IPS DF 6.9 (cell line): ENCODE measurements at regions not wholly inside any gene's neighbourhood (a gene's known extent, or its start where the extent isn't known, plus 50 kb on each side); places are given as distances from the start of the nearest gene placed in this dataset.
"Not testable (repeated sequence)": the region's sequence is repeated elsewhere in the genome, so short reads cannot be mapped to it uniquely, and the experiment has no call there.

Experiments used
- DNase-seq: peaks from one replicate; pipeline ENCODE4 v3.0.0-alpha.2; 2013; ENCODE audit warnings: low read depth, low spot score
- H3K27ac ChIP-seq: one replicate; pipeline ENCODE4 v1.5.1; 2013; ENCODE audit warnings: low read length, control low read depth
- H3K27me3 ChIP-seq: 2 replicates; pipeline ENCODE4 v1.6.1; 2013; ENCODE audit warnings: mild to moderate bottlenecking, low read length; ENCODE audit not compliant: control insufficient read depth, insufficient read depth
- H3K36me3 ChIP-seq: 2 replicates; pipeline ENCODE4 v1.6.1; 2013; ENCODE audit warnings: low read length; ENCODE audit not compliant: control insufficient read depth, insufficient read depth
- H3K4me1 ChIP-seq: 2 replicates; pipeline ENCODE4 v1.6.1; 2013; ENCODE audit warnings: low read length; ENCODE audit not compliant: control insufficient read depth, insufficient read depth
- H3K4me3 ChIP-seq: 2 replicates; pipeline ENCODE4 v1.5.1; 2013; ENCODE audit warnings: mild to moderate bottlenecking, low read length
- H3K9me3 ChIP-seq: 2 replicates; pipeline ENCODE4 v1.6.1; 2013; ENCODE audit warnings: low read length, inconsistent platforms; ENCODE audit not compliant: control insufficient read depth, insufficient read depth
- WGBS: extraction: QIAGEN DNeasy Blood & Tissue Kit; methylation state at CpG from one replicate; pipeline ENCODE4 v1.1.7; 2013; ENCODE audit warnings: mixed read lengths, missing lambda C conversion rate; ENCODE audit not compliant: insufficient read length, insufficient coverage; 5-methylcytosine and 5-hydroxymethylcytosine counted together

DNA sequence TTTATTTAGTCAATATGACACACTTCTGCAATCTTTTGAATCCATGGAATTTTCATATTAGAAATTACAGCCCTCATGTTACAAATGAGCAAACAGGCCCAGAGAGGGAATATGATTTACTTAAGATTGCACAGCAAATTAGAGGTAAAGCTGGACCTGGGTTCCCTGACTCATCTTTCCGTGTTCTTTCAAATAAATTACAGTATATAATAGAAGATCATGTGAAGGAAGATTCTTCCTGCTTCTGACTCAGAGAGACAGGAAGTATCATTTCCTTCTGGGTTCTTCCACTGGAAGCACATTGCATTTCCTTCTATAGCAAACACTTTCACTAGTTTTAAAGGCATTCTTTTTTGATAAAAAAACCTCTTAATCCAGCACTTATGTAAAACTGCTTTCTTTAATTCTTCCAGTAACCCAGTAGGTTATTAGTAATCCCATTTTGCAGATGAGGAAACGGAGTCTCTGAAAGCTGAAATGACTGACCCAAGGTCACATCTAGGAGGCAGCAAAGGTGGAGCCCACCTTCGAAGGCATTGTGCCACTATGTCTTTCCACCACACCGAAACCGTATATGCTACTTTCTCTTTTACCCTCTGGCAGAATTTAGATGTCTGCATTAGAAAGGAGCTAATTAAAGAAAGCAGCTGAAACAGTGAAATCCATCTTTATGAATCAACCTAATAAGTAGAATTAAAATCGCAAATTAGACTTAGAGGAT is 566.7 kb upstream of the KLF4 start:
- no CpG with 5 or more reads among the region's 6 CpGs for WGBS

DNA sequence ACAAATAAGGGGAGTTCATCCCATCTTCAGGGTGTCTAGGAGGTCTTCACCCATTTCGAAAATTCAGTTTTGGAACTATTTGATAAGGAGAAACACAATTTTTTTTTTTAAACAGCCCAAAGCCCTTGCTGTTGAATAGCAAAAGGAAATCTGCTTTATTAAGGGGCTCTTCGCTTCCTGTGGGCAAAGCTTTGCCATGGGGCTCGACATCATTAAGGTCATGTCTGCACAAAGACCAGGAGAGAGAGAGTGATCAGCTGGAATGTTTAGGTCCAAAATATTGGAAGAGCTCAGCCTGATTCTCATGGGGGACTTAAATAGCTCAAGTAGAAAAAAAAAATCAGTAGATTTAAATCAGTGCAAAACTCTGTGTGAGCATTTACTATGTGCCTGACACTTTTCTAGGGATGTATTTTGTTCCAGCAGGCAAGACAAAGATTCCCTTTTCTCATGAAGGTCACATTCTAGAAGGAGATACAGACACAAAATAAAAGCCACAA is 564.6 kb upstream of the KLF4 start:
- no peak for DNase-seq

More for the DNA sequence above, 566.7 kb upstream of the KLF4 start:
- H3K9me3 ChIP-seq = no peaks in the 10 kb centered on the region
- H3K4me3 ChIP-seq = no peak overlapping the region
- no peaks in the 10 kb centered on the region for H3K27me3 ChIP-seq
- H3K4me1 ChIP-seq = peaks cover 5% of the 10 kb centered on the region; the same call in 1 of the 2 replicates
- no peak for DNase-seq
- H3K36me3 ChIP-seq = no peaks in the 10 kb centered on the region
- H3K27ac ChIP-seq = no peak overlapping the region

DNA sequence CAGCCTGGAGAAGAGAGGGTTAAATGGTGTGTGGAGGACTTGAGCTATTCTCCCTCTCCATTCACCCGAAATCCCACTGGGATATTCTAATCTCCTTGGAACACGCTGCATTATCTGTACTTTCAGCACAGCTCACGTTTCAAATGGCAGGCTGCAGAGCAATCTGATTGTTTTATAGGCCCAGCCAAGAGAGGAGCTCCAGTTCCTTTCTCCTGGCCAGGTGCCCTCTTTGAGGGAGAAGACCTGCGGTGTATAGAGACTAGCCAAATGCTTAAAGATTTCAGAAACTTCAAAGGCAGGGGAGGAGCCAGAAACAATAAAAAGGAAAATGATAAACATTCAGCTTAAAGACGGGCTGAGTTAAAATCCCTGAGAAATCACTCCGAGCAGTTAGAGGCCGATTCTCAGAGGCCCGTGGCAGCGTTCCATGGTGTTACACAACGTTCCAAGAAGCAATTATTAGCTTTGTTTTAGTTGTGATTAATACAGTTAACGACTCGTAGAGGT is 564.0 kb upstream of the KLF4 start:
- Histone ChIP-seq H3K27ac (no peak overlapping the region), H3K36me3 (no peaks in the 10 kb centered on the region), H3K9me3 (no peaks in the 10 kb centered on the region), H3K4me1 (peaks cover 5% of the 10 kb centered on the region; the same call in 1 of the 2 replicates), H3K27me3 (no peaks in the 10 kb centered on the region), H3K4me3 (no peak overlapping the region)
- no peak for DNase-seq
- WGBS = no CpG with 5 or more reads among the region's 12 CpGs

More for the DNA sequence above, 564.6 kb upstream of the KLF4 start:
- H3K27ac ChIP-seq = no peak overlapping the region
- no peak overlapping the region for H3K4me3 ChIP-seq
- H3K9me3 ChIP-seq = no peaks in the 10 kb centered on the region
- H3K27me3 ChIP-seq = no peaks in the 10 kb centered on the region
- peaks cover 5% of the 10 kb centered on the region; the same call in 1 of the 2 replicates for H3K4me1 ChIP-seq
- no peaks in the 10 kb centered on the region for H3K36me3 ChIP-seq
- no CpG with 5 or more reads among the region's 3 CpGs for WGBS

GRCh38 chr9:108052431-108053080 is 563.0 kb upstream of the KLF4 start:
- H3K9me3 ChIP-seq = no peaks in the 10 kb centered on the region
- no peak overlapping the region for H3K27ac ChIP-seq
- WGBS = no CpG with 5 or more reads among the region's 7 CpGs
- no peaks in the 10 kb centered on the region for H3K36me3 ChIP-seq
- DNase-seq = peak; percentile 13
- no peaks in the 10 kb centered on the region for H3K27me3 ChIP-seq
- H3K4me1 ChIP-seq = peaks cover 5% of the 10 kb centered on the region; the same call in 1 of the 2 replicates
- H3K4me3 ChIP-seq = no peak overlapping the region

DNA sequence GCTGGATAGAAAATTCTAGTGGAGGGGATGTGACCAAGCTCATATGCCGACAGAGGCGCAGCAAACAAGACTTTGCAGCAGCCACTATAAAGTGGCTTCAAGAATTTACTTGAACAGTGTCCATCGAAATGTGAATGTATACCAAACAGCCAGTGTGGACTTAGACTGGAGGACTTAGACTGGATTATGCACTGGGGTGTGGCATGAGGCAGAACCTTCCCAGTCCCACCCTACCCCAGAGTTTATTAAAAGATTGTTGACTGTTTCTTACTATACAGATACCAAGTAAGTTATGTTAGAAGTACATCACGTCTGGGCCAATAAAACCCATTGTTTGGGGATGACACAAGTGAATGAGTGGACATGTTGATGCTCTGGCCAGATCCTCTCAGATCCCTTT is 561.3 kb upstream of the KLF4 start:
- Histone ChIP-seq H3K4me1 (peaks cover 5% of the 10 kb centered on the region; the same call in 1 of the 2 replicates), H3K4me3 (no peak overlapping the region), H3K27me3 (no peaks in the 10 kb centered on the region), H3K36me3 (no peaks in the 10 kb centered on the region), H3K27ac (no peak overlapping the region), H3K9me3 (no peaks in the 10 kb centered on the region)
- WGBS = no CpG with 5 or more reads among the region's 4 CpGs
- DNase-seq = no peak

DNA sequence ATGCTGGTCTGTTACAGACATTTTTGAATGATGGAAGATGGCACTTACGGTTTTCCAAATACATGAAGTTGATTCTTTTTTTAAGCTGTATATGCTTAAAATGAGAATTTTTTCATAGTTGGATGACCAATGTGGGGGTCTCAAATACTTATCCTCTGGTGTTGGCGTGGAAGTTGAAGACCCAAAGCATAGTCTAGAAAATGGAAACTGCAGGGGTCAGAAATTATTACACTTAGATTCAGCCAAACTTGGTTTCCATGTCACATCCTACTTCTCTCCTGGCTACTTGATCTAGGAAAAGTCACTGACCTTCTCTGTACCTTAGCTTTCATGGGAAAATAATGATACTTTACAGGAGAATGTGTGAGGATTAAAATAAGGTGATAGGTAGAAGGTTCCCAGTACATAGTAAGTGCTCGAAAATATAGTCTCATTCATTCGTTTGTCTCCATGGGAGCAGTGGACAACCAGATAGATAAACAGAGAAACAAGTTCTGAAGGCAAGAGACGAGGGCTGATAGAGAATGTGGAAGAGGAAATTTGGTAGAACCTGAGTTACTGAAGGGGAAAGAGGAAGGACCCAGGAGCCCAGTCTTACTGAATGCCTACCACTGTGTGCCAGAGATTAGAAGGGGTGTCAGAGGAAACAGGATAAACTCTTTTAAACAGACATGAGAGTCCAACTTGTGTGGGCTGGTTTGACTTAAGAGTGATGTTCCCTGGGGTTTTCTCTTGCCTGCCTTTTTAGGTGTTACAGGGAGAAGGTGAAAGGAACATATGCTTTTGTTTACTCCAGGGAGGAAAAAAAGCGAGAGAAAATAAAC is 560.3 kb upstream of the KLF4 start:
- Histone ChIP-seq H3K27ac (no peak overlapping the region), H3K4me1 (peaks cover 5% of the 10 kb centered on the region; the same call in 1 of the 2 replicates), H3K27me3 (no peaks in the 10 kb centered on the region), H3K9me3 (no peaks in the 10 kb centered on the region), H3K4me3 (no peak overlapping the region), H3K36me3 (no peaks in the 10 kb centered on the region)
- DNase-seq = no peak
- WGBS = no CpG with 5 or more reads among the region's 6 CpGs

DNA sequence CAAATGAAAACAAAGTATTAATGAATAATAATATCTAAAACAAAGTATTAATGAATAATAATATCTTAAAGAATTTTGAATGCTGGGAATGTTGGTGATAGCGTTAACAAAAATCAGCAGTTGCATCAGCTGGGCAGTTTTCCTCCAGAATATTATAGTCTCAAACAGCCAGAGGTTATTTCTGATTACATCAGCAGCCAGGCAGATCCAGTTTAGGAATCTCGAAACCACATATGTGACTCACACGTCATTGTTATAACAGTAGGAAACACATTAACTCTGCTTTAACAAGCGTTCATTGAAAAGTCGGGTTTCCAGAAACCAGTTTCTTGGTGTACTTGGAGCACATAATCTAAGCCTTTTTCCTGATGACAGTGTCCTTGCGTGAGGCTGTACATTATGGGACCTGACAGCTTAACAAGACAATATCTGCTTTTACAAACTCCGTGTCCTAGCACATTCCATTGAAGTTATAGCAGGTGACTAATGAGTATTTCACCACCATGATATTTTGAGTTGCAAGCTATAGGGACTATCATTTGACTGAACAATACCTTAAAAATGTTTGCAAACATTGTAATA is 559.5 kb upstream of the KLF4 start:
- H3K36me3 ChIP-seq = no peaks in the 10 kb centered on the region
- peaks cover 5% of the 10 kb centered on the region; the same call in 1 of the 2 replicates for H3K4me1 ChIP-seq
- WGBS = no CpG with 5 or more reads among the region's 7 CpGs
- H3K27me3 ChIP-seq = no peaks in the 10 kb centered on the region
- no peak for DNase-seq
- H3K9me3 ChIP-seq = no peaks in the 10 kb centered on the region
- H3K27ac ChIP-seq = no peak overlapping the region
- no peak overlapping the region for H3K4me3 ChIP-seq

- H3K36me3 ChIP-seq = no peaks in the 10 kb centered on the region
- no peak overlapping the region for H3K27ac ChIP-seq
- DNase-seq = no peak
- no peak overlapping the region for H3K4me3 ChIP-seq
- H3K27me3 ChIP-seq = no peaks in the 10 kb centered on the region
- H3K9me3 ChIP-seq = no peaks in the 10 kb centered on the region
- peaks cover 5% of the 10 kb centered on the region; the same call in 1 of the 2 replicates for H3K4me1 ChIP-seq
These were observed 558.9 kb upstream of the KLF4 start for GRCh38 chr9:108048406-108049025.

- not testable (repeated sequence) for H3K4me1 ChIP-seq, H3K27me3 ChIP-seq, H3K9me3 ChIP-seq, H3K27ac ChIP-seq, DNase-seq, H3K4me3 ChIP-seq, H3K36me3 ChIP-seq
- no CpG with 5 or more reads among the region's 1 CpG for WGBS
These were observed 558.2 kb upstream of the KLF4 start for GRCh38 chr9:108047777-108048176.
